ENCODE measurements at regions not wholly inside any gene's neighbourhood (a gene's known extent, or its start where the extent isn't known, plus 50 kb on each side); places are given as distances from the start of the nearest gene placed in this dataset.

DNA sequence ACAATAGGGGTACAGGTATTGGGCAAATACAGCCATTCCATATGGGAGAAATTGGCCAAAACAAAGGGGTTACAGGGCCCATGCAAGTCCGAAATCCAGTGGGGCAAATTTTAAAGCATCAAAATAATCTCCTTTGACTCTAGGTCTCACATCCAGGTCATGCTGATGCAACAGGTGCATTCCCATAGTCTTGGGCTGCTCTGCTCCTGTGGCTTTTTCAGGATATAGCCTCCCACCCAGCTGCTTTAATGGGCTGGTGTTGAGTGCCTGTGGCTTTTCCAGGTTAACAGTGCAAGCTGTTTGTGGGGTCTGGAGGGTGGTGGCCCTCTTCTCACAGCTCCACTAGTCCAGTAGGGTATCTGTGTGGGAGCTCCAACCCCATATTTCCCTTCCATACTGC lies 607.1 kb downstream of the MEI4 start:
- TF ChIP-seq, protein P1, sequence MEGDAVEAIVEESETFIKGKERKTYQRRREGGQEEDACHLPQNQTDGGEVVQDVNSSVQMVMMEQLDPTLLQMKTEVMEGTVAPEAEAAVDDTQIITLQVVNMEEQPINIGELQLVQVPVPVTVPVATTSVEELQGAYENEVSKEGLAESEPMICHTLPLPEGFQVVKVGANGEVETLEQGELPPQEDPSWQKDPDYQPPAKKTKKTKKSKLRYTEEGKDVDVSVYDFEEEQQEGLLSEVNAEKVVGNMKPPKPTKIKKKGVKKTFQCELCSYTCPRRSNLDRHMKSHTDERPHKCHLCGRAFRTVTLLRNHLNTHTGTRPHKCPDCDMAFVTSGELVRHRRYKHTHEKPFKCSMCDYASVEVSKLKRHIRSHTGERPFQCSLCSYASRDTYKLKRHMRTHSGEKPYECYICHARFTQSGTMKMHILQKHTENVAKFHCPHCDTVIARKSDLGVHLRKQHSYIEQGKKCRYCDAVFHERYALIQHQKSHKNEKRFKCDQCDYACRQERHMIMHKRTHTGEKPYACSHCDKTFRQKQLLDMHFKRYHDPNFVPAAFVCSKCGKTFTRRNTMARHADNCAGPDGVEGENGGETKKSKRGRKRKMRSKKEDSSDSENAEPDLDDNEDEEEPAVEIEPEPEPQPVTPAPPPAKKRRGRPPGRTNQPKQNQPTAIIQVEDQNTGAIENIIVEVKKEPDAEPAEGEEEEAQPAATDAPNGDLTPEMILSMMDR (IDR thresholded peaks at IDR 0.05; ENCODE audit: low read depth, low read length, poor library complexity, severe bottlenecking) = no peak
- TF ChIP-seq EZH2phosphoT487 (IDR thresholded peaks at IDR 0.05; ENCODE audit: borderline replicate concordance, low read length) = no peak

Measured in DOHH2 (cell line).